HG03108 (cell line): ENCODE measurements at regions not wholly inside any gene's neighbourhood (a gene's known extent, or its start where the extent isn't known, plus 50 kb on each side); places are given as distances from the start of the nearest gene placed in this dataset.

Experiments
- ATAC-seq: cut with Tn5 transposase; IDR thresholded peaks from one replicate; pipeline ENCODE4 v1.9.1; 2021; ENCODE audit warnings: moderate library complexity; ENCODE audit not compliant: unreplicated experiment

DNA sequence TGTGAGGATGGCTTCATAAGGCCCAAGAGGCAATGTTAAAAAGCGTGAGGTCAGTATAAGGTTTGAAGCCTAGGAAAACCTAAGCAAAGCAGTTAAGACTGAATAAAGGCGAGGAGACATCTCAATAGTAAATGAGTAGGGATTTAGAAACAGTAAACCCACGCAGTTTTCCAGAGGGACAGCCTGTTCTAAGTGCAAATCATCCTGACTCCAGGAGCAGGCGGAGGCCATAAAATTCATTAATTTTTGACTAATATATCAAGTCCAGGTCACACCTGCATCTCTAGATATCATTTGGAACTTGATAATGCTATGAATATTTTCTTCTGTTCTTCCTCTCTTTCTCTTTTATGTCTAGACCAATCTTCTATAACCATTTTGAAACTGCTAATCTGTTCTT is 597.0 kb upstream of the RGS18 start:
- no peak for ATAC-seq

DNA sequence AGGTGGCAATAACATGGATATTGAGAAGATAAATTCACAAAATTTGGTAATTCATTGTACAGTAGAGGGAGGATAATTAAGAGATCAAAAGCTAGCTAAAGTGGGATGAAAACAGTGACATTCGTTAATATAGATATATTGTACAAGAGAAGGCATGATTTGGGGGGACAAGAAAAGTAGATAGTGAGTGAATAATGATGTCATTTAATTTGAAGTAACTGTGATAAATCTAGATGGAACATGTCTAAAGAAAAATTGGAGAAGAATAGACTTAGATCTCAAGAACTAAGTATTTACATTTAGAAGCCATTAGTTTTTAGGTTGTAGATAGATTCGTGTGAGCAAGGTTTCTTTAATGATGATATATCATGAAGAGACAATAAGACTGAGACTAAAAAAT is 594.0 kb upstream of the RGS18 start:
- ATAC-seq = no peak

DNA sequence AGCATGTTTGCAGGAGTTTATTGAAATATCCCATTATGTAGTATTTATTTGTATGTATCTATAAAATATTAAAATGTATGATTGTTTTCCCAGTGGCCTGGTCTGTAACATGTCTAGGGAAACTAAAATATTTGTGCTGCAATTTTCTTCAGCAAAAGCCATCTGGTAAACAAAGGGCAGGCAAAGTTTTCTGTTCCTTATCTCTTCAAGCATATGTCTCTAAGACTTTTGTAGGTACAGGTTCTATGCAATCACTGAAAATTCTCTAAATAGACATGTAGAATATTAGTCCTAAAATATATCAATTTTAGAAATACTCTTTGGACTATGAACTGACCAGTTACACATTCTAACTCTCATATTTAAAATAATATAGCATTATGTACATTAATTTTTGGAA is 585.8 kb upstream of the RGS18 start:
- no peak for ATAC-seq

DNA sequence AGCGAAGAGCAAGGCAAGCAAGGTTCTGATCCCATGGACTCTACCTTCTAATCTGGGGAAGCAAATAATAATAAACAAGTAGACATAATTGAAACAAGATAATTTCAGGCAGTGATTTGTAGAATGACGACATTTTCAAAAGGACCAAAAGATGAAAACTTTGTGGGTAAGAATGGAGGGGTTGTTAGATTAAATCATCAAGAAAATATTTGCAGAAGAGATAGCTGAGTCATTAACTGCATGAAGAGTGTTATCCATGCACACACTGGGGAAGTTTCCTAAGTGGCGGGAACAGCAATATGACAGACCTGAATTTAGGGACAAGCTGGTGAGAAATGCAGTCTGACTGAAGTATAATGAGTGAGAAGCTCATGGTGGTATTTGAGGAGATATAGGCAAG is 583.1 kb upstream of the RGS18 start:
- ATAC-seq = no peak

DNA sequence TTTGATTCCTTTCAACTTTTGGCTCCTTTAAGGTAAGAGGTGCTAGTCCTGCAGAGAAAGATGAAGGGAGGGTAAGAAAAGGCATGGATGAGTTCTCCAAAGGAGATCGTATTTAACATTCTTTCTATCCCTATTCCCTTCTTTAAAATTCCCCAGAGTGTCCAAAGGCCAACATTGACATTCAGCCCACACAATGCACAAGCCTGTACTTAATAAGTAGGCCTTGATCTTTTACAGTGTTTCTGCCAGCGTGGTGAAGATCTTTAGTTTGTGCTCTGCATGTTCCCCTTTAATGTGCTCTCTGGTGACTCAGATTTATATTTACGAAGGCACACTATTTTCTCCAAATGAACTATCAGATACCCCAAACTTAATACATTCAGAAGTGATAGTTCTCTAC is 582.5 kb upstream of the RGS18 start:
- ATAC-seq = no peak

DNA sequence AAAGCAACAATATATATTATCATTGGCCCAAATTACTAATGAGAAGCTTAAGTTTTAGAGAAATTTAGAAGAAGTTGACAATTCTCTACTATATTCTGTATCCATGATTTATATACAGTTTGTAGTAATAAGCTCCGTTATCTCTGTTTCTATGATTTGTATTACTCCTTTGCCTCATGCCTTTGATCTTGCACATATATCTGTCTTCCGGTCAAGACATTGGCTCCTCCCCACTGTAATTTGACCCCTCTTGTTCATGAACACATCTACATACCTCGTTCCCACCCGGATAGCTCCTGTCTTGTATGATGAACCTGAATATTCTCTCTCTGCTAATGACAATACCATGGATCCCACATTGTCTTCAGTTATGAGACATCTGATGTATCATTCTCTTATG is 581.0 kb upstream of the RGS18 start:
- ATAC-seq = no peak

DNA sequence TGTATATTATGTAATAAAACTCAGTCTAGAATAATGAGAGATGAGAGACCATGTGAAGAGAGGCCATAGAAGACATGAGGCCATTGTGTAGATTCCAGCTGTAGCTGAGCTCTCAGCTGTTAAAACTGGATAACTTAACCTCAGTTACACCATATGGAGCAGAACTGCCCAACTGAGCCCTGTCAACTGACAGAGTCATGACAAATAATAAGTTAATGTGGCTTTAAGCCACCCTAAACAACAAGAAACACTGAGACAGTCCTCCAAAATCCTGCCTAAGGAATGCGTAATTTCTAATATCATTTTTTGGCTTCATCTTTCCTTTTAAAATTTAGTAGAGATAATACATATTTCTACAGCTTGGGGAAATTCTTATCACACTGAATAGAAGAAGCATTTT is 580.0 kb upstream of the RGS18 start:
- ATAC-seq = no peak

DNA sequence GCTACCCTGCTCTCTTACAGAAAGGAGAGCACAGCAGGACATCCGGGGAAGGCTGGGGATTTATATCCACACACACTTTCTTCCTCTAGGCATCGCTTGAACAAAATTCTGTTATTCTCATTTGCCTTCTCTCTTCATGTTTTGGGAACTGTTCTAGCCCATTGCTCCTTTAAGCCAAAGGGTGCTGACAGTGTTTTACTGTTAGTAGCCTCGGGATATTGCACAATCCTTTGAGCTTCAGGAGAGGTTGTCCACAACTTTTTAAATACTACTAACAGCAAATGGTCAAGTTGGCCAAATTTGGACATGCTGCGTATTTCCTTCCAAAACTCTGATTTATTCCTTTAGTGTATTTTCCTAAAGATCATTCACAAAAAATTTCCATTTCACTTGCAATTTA is 579.2 kb upstream of the RGS18 start:
- no peak for ATAC-seq

DNA sequence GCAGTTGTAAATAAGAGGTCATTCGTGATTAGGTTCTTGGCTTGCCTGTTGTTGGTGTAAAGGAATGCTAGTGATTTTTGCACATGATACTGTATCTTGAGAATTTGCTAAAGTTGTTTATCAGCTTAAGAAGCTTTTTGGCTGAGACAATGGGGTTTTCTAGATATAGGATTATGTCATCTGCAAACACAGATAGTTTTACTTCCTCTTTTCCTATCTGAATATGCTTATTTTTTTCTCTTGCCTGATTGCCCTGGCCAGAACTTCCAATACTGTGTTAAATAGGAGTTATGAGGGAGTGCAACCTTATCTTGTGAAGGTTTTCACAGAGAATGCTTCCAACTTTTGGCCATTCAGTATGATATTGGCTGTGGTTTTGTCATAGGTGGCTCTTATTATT is 576.1 kb upstream of the RGS18 start:
- peak; percentile 63 for ATAC-seq

DNA sequence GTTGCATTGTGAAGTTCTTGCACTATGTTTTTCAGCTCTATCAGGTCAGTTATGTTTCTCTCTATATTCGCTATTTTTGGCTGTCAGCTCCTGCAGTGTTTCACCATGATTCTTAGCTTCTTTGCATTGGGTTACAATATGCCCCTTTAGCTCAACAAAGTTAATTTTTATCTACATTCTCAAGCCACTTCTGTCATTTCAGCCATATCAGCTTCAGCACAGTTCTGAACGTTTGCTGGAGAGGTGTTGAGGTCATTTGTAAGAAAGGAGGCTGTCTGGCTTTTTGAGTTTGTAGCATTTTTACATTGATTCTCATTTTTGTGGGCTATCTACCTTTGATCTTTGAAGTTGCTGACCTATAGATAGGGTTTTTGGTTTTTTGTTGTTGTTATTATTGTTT is 573.2 kb upstream of the RGS18 start:
- no peak for ATAC-seq

DNA sequence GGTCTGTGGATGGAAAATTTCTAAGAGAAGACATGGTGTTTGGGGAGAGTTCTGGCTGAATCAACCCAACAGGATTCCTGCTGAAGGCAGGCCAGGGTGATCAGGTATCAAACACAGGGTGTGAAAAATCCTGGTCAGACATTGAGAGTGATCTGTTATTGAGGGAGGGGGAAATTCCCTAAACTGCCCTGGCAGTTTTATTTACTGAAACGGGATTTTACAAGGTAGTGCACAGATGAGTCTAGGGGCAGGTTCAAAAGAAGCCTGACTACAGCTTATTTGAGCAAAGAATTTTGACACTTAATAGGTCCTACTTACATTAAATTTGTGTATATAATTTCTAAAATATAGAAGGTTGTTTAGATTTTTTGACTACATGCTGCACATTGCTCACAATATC is 569.4 kb upstream of the RGS18 start:
- ATAC-seq = no peak

DNA sequence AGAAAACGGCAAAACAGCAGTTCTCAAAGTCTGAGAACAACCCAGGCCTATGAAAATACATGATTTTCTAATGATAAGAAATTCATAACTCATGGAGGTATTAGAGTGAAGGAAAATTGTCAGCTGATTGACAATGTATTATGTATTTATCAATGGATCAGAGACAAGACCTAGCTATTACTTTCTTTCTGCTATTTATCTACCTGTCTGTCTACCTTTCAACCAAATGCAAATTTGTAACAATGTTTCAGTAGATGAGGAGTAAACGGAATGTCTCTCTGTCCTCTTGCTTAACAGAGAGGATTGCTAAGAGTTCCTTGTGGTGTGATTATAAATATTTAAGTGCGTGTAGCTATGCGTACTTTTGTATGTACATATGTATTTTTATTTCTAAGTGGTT is 568.7 kb upstream of the RGS18 start:
- ATAC-seq = no peak

DNA sequence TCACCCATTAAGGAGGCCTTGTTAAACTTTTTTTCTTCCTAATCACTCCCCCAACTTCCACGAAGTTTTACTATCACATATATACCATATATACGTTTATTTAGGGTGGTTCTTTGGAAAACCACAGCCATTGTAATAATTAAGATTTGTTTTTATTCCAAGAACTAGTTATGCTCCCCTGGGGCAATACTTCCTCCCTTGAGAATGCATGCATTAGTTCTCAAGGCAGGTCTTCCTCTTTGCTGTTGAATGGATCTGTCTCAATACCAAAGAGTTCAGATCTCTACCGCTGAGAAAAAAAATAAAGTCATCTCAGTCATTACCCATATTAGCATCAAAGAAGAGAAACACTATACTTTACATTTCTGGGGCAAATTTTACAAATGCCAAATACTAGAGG is 567.7 kb upstream of the RGS18 start:
- ATAC-seq = no peak

DNA sequence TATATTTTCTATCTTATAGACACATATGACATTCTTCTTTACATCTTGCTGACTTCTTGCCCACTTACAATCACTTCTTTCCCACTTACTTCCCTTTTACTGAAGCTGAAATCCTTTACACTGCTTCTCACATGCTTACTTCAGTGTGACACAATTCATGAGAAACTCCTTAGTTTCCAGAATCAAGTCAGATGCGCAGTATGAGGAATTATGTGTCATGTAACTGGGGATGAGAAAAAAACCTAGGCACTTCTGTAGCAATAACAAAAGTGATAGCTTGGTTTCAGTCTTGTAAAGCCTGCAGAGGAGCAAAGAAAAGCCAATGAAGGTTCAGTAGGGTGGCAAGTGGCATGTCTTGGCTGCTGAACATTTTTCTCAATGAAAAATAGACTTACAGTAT is 566.2 kb upstream of the RGS18 start:
- no peak for ATAC-seq

DNA sequence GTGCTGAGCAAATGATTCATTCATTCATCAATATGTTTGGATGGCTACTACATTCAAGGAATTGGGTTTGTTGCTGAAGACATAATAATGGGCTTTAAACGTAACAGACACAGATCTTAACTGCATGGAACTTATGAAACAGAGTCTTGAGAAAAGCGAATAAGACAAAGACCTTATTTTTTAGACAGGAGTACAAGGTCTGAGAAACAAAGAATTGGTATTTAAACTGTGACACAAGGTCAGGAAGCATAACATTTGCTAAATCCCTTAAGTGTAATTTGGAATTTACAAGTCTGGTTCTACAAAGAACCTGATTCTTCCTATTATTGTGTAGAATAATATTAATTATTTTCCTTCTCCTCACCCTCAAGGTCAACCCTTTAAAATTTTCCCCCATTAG is 565.4 kb upstream of the RGS18 start:
- no peak for ATAC-seq

DNA sequence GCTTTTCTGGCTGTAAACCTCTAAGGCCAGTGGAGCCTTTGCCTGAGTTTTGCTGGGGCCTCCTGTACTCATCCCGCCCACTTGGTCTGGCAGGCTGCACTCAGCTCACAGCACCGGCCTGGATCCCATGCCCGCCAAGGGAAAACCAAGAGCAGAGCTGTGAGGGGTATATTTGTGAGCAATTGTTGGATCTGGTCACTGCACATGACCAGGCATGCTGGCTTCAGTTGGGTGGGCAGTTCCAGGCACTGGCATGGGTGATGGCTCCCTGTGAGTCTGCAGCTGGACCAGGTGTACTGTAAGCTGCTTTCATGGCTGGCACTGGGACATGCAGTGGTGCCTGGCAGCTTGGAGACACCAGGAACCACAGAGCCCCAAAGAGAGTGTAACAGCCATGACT is 563.1 kb upstream of the RGS18 start:
- no peak for ATAC-seq

DNA sequence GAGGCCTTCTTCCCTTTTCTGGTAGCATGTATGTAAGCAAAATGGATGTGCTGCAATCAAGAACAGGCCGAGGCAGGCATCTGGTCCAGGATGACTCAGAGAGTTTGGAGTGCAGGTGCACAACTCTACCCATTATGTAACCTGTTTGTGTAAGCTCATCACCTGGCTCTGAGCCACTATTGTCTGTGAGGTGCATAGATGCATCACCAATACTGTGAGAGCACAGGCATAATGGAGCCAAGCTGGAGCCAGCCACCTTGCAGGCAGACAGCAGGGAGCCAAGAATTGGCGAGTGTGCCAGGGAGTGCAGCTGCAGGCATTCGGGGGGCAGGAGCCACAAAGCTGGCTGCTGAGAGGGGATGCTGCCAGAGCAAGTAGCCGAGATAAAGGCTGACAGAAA is 549.9 kb upstream of the RGS18 start:
- ATAC-seq = no peak

DNA sequence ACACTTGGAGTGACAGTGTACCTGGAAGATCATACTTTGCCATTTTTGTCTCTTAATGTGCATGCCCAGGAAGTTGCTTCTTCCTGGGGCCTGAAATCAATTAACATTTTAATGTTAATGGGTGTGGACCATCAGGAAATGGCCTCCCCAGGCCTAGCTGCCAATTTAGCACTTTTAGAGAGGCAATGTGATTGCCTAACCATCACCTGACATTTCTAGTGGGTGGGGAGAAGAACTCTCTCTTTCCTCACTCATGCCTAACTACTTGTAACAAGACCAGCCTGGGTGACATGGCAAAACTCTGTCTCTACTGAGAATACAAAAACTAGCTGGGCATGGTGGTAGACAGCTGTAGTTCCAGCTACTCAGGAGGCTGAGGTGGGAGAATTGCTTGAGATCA is 549.0 kb upstream of the RGS18 start:
- ATAC-seq = no peak

DNA sequence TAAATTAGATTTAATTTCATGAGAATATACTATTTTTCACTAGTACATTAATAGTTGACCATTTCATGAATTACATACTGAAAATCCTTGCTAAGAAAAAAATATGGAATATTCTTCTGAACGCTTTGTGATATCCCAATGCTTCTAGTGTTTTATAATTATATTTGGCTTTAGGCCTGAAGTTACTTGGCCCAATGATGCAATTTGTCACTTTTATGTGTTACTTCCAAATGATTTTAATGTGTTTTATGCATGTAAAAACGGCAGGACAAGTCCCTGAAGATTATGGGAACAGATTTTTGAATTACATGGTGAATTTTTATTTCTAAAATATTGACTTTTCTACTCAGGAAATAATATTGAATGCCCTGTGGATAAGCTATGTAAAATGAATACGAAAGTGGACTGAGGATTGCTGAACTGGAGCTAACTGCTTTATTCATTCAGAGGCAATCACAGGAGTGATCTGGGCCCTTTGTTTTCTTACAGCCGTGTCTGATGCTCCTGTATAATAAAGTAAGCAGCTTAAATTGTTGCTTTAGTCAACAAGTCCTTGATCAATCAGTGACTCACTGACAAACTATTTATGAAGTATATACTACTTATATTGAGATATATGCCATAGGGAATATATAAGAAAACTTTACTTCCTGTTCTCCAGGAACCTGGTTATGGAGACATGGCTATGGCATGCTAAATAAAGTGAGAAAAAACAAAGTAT is 543.0 kb upstream of the RGS18 start:
- ATAC-seq = no peak

DNA sequence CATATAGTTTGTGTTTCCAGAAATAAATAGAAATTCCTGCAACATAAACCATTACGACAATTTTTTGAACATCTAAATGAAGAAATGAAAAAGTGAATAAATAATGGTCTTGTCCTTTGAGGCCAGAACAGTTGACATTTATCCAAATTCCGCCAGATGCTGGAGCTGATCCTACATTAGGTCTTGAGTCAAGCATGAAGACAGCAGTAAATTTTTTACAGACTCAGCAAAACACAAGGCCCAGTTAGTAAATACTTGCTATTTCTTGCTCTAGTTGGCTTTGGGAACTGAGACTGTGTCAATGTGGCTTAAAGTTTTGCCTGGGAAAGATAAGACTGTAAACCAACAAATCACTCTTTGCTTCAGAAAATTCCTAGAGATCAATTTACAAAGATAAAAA is 540.1 kb upstream of the RGS18 start:
- no peak for ATAC-seq

DNA sequence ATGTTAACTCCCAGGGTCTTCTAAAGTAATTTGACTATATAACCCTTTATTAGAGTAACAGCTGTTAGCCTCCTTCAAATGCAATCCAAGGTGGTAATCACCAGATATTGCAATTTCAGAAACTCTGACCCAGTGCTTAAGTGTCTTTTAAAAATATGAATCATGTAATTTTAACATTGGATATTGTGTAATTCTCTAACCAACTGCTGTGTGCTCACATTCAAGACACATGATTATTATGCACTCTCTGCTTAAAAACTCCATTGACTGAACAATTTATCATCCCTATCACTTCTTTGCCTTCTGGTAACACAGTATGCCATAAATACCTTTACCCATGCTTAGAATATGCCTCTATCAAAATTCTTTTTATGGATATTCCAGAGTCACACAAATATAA is 537.4 kb upstream of the RGS18 start:
- no peak for ATAC-seq

DNA sequence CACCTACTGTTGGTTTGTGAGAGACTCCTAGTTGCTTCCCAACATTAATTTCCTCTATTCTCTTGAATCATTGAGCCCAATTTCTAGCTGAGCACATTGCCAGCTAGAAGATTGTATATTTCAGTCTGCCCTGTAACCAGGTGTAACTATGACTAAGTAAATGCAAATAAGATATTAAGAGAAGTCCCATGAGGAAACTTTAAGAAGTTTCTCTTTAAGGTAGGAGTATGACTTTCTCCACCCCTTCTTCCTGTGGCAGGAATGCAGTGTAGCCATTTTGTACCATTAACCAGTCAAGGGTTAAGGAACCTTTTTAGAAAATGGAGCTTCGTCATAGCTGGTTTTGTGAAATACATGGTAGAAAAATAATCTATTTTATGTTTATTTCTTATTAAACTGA is 534.2 kb upstream of the RGS18 start:
- no peak for ATAC-seq

DNA sequence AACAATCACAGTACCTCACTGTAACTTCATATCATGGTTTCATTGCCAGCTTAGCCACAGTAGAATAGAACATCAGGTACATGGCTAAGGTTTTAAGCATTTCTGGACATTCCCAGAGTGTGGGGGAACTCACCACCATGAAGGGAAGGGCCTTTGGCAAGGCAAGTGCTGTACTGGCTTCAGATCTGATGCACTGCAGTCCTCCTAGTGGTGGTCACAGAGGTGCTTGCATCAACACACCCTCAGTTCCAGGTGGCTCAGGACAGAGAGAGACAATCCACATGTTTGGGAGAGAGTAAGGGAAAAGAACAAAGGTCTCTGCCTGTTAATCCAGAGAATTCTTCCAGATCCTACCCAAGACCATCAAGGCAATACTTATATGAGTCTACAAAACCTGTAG is 528.4 kb upstream of the RGS18 start:
- ATAC-seq = no peak
